ENCODE measurements at regions not wholly inside any gene's neighbourhood (a gene's known extent, or its start where the extent isn't known, plus 50 kb on each side); places are given as distances from the start of the nearest gene placed in this dataset.

DNA sequence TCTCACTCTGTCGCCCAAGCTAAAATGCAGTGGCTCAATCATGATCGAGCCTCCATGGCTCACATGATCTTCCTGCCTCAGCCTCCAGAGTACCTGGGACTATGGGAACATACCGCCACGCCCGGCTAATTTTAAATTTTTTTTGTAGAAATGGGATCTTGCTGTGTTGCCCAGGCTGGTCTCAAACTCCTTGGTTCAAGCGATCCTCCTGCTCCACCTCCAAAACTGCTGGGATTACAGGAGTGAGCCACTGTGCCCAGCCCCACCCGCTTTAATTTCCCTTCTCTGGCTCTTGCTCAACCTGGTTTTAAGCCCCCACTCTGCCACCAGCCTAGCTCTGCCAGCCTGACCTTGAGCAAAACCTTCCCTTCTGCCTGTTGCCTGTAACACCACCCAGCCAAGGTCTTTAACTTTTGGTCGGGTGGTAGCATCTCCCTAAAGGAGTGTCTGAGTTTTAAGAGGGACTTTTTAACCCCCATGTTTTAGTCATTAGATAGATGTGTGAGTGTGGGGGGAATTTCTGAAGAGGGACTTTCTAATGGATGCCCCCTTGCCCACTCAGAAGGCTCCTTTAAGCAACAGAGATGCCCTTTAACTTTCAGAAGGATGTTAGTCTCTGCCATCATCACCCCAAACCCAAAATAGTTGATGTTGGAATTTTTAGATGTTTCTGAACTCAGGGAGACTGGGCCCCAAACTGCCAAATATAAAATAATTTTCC is 71.8 kb upstream of the FOXP4 start:
- no peak for DNase-seq

DNA sequence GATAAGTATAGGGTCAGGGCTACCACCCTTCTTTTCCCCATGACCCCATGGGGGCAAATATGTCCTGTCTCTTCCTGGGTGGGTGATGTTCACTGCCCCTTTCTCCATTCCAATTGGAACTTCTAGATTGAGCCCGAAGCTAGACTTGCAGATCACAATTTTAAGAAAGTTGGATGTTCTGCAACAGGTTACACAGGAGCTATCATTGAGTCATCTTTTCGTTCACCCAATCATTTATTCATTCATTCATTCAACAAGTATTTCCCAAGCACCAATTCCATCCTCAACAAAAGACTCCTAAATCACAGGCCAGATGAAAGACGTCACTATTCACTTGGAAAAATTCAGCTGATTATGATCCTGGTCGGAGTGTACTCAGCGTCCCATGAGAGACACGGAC is 71.0 kb upstream of the FOXP4 start:
- DNase-seq = no peak

DNA sequence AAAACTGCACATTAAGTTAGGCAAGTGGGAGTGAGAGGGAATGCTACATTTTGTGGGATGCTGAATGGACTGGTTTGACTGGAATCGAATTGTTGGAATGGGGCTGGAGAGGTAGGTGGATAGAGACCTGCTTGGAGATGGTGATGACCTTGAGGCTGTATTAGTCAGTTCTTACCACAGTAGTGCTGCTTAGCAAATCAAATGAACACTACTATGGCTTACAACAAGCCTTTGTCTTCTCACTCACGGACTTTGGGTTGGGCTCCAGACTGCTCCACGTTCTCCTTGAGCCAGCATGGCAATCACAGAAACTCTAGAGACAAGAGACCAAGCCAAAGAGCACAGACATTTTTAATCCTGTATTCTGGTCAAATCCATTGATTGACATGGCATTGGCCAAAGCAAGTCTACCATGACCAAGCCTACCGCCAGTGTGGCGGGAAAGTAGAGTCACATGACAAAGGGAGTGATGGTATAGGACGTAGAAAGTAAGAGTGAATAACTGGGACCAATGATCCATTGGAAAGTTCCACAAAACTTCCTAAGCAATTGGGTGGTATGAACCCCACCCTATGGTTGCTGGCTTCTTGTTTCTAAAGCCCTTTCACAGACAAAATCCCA is 70.3 kb upstream of the FOXP4 start:
- DNase-seq = no peak

- no peak for DNase-seq
Observed at GRCh38 chr6:41476401-41476800, 69.8 kb upstream of the FOXP4 start.

DNA sequence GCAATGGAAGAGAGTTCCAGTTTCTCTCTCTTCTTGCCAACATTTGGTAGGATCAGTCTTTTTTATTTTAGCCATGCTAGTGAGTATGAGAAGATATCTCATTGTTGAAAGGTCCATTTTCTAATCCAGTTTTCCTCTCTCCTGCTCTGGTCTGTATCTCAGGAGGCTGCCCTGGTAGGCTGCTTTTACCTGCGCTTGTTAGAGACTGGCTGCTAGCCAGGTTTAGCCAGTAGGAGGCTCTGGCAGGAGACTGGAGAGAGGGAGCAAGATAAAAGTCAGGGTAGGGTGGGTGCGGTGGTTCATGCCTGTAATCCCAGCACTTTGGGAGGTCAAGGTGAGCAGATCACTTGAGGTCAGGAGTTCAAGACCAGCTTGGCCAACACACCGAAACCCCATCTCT is 68.6 kb upstream of the FOXP4 start:
- DNase-seq = no peak

- DNase-seq = no peak
Observed at GRCh38 chr6:41483943-41484342, 62.2 kb upstream of the FOXP4 start.

DNA sequence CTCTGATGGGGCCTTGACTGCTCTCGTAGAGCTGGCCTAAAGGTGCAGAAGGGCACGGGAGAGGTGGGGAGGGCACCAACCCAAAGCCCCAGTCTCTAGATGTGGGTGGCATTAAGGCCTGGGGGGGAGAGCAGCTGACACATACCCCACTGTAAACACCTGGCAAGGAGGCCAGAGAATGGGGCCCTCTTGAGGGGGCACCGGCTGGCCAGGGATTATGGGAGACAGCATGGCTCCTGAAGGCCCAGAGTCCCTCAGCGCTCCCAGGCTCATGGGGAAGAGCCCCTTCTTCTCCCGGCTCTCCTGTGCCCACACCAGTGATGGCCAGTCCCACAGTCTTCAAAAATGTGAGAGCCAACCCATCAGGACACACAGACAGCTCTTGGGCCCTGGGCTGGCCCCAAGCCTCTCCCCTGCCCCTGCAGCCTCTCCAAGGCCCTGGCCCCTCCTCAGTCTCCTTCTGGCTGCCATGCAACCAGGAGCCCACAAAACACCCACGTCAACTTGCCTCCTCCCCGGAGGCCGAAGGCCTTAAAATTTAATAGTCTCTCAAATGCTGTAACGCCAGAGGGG is 58.2 kb upstream of the FOXP4 start:
- DNase-seq = no peak

DNA sequence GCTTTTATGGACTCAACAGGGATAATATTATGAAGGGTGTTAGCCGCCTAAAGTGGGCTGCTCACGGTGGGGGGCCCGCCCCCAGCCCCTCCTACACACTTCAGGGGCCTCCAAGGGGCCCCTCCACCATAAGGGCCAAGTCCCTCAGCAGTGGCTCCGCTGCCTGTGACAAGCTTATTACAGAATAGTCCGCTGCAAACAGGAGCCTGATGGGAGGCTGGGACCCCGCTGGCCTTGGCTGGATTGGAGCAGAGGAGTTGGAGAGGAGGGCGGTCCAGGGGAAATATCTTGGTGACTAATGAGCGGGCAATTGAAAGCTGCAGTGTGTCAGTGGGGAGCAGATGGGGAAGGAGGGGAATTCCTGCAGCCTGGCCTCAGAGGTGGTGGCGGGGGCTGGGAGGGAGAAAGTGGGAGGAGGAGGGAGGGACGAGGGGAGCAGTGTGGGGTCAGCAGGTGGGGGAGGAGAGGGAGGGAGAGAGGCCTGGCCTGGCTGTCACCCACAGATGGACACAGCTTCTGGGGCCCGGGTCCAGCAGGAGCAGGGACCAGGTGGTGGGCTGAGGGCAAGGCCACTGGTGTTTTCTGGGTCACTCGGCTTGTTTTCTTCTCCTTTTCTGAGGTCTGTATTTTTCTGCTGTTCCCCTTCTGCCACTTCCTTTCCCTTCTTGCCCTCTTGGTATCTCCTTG is 57.6 kb upstream of the FOXP4 start:
- no peak for DNase-seq

DNA sequence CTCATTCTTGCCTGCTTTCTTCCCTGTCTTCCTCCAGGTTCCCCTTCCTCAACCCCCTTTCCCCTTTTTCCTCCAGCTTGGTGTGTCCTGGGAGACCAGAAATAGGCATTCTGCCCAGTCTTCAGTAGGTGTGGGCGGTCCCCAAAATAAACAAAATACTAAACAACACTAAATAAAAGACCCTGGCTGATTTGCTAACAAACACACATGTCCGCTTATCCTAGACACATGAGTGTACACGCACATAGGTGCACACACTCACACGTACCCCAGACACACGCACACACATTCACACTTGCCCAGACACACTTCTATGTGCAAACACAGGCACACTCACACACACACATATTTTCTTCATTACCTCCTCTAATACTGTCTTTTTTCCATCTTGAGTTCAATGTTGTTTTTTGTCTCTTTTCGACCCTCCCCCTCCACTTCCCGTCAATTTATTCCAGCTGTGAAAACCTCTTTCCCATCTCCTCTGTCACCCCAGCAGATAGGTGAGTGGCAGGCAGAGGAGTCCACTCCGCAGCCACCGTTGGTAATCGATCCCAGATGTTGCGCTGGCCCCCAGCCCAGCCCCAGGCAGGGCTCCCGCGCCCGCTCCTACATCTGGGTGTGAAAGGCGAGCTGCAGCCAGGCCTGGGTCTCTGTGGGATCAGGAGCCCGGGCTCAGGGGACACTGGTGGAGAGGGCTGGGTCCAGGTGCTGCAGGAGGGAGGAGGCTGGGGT is 56.9 kb upstream of the FOXP4 start:
- DNase-seq = no peak

GRCh38 chr6:41492261-41492891 is 53.8 kb upstream of the FOXP4 start:
- no peak for DNase-seq

- no peak for DNase-seq
Observed at GRCh38 chr6:41494212-41495110, 51.7 kb upstream of the FOXP4 start.
